ENCODE measurements at regions not wholly inside any gene's neighbourhood (a gene's known extent, or its start where the extent isn't known, plus 50 kb on each side); places are given as distances from the start of the nearest gene placed in this dataset.

- no peak for DNase-seq (ENCODE audit: low read depth)
- no peak for TF ChIP-seq CTCF (IDR thresholded peaks at IDR 0.05; ENCODE audit: low read depth, low read length, missing control alignments)
- in situ Hi-C loops (cut with HindIII; ENCODE audit: low sequenced_read_pairs), result no loop called here
- no peak overlapping the region for H3K4me3 ChIP-seq (ENCODE audit: low read depth, low read length)
Observed at GRCh38 chr3:43185983-43186314, 80.1 kb upstream of the POMGNT2 start.

DNA sequence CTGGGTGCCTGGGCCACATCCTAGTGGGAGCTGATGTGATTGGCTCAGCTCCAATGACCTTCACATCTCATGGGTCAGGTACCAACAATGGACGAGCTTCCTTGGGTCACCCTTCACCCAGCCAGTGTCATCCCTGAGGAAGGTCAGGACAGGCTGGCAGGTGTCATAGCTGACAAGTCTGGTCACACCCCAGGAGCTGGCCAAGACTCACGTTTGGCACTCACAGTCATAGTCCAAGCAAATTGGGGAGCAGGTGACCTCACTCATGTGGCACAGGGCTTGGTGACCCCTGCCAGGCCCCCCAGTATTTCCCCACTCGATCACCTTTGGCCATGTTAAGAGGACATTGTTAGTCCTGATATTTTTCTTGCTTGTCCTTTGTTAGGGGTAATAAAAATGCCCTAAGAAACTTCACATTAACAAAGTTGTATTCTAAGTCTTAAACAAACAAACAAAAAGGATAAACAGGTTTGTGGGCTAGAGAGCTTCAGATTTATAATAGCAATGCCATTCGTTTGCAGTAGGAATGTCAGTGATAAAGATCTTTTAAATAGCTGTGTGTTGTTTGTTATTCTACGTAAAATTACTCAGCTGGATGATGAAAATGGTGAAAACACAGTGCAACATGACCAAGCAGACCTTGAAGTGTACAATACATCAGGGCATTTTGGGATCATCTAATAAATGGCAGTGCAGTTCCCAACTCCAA, 79.5 kb upstream of the POMGNT2 start:
- TF ChIP-seq CTCF (IDR thresholded peaks at IDR 0.05; ENCODE audit: low read depth, low read length, missing control alignments), result no peak
- in situ Hi-C loops (cut with HindIII; ENCODE audit: low sequenced_read_pairs), result no loop called here
- H3K4me3 ChIP-seq (ENCODE audit: low read depth, low read length), result no peak overlapping the region
- no peak for DNase-seq (ENCODE audit: low read depth)

DNA sequence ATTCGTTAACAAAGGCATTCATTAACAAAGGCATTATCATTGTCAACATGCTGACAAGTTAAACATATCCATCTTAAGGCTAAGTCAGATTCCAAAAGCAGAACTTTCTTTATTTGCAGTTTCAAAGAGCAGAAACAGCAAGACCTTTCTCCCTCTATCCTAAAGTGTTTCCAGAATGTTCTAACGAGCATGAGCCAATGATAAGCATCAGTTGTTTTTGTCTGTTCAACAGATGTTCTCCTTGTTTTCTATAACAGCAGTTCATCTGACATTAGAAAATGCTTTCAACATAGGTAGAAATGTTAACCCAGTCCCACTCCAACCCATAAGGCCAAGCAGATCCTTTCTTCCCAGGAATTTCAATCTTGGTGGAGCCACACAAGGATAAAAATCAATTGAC, 77.6 kb upstream of the POMGNT2 start:
- in situ Hi-C loops (cut with HindIII; ENCODE audit: low sequenced_read_pairs), result no loop called here
- DNase-seq (ENCODE audit: low read depth), result no peak
- no peak for TF ChIP-seq CTCF (IDR thresholded peaks at IDR 0.05; ENCODE audit: low read depth, low read length, missing control alignments)
- no peak overlapping the region for H3K4me3 ChIP-seq (ENCODE audit: low read depth, low read length)

GRCh38 chr3:43181202-43181821, 75.4 kb upstream of the POMGNT2 start:
- in situ Hi-C loops (cut with HindIII; ENCODE audit: low sequenced_read_pairs), result no loop called here
- no peak for TF ChIP-seq CTCF (IDR thresholded peaks at IDR 0.05; ENCODE audit: low read depth, low read length, missing control alignments)
- H3K4me3 ChIP-seq (ENCODE audit: low read depth, low read length), result no peak overlapping the region
- no peak for DNase-seq (ENCODE audit: low read depth)

DNA sequence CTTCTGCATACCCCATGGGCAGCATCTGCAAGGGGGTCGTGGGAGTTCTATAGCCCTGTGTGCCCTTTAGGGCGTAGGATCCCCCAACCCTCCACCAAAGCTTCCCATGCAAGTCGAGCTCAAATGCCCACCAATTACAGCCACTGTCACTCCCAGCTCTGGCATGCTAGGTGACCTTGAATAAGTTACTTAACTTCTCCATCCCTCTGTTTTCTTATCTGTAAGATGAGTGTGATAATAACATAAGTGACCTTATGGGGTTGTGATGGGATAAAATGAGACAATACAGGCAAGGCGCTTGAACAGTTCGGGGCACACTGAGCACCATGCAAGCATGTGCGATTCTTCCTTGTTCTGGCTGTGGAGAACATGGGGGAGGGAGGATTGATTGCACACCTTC, 74.8 kb upstream of the POMGNT2 start:
- in situ Hi-C loops (cut with HindIII; ENCODE audit: low sequenced_read_pairs), result no loop called here
- no peak for TF ChIP-seq CTCF (IDR thresholded peaks at IDR 0.05; ENCODE audit: low read depth, low read length, missing control alignments)
- H3K4me3 ChIP-seq (ENCODE audit: low read depth, low read length), result no peak overlapping the region
- DNase-seq (ENCODE audit: low read depth), result no peak

DNA sequence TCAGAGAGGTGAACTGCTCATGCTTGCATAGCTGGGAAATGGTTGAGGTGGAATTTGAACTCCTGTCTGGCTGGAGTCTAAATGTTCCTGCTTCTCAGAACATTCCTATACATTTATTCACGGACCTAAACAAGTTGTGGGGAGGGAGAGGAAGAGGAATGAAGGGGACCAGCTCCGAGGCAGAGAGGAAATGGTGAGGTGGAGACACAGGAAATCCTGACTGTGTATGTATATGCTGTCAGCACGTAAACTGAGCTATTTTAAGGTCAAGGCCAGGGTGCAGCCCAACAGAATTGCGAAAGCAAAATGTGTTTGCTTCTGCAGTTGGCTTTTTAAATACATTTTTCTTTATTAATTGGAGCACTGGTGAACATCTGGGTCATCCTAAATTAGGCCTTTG, 74.1 kb upstream of the POMGNT2 start:
- no peak overlapping the region for H3K4me3 ChIP-seq (ENCODE audit: low read depth, low read length)
- DNase-seq (ENCODE audit: low read depth), result no peak
- in situ Hi-C loops (cut with HindIII; ENCODE audit: low sequenced_read_pairs), result no loop called here
- TF ChIP-seq CTCF (IDR thresholded peaks at IDR 0.05; ENCODE audit: low read depth, low read length, missing control alignments), result no peak

Data from astrocyte of the cerebellum (primary cell).